Kidney epithelial cell (primary cell): ENCODE measurements at regions not wholly inside any gene's neighbourhood (a gene's known extent, or its start where the extent isn't known, plus 50 kb on each side); places are given as distances from the start of the nearest gene placed in this dataset.

Experiments
- DNase-seq: peaks from one replicate; pipeline ENCODE4 v3.0.0-alpha.2; 2010; ENCODE audit warnings: low read depth
- H3K27me3 ChIP-seq: 2 replicates; pipeline ENCODE4 v1.6.0; 2011; ENCODE audit warnings: low read length; ENCODE audit not compliant: control insufficient read depth, insufficient read depth
- H3K36me3 ChIP-seq: 2 replicates; pipeline ENCODE4 v1.5.1; 2011; ENCODE audit warnings: low read length; ENCODE audit not compliant: control insufficient read depth, insufficient read depth
- H3K4me3 ChIP-seq: 2 replicates; pipeline ENCODE4 v1.5.1; 2011; ENCODE audit warnings: low read depth, mild to moderate bottlenecking, control low read depth, low read length
- CTCF ChIP-seq: IDR thresholded peaks from 2 replicates; pipeline ENCODE4 v1.5.1; 2011; ENCODE audit warnings: mild to moderate bottlenecking, moderate library complexity, low read length, control low read depth, inconsistent platforms; ENCODE audit not compliant: insufficient read depth, poor library complexity, severe bottlenecking

- DNase-seq: no peak
- no peak for TF ChIP-seq CTCF
- no peaks in the 10 kb centered on the region for H3K27me3 ChIP-seq
- H3K36me3 ChIP-seq: no peaks in the 10 kb centered on the region
- H3K4me3 ChIP-seq: no peak overlapping the region
Observed at GRCh38 chr10:26642896-26643653, 54.4 kb upstream of the PDSS1 start.

GRCh38 chr10:26647602-26648244 is 49.8 kb upstream of the PDSS1 start:
- Histone ChIP-seq H3K4me3 (no peak overlapping the region), H3K36me3 (no peaks in the 10 kb centered on the region), H3K27me3 (no peaks in the 10 kb centered on the region)
- TF ChIP-seq CTCF: no peak
- DNase-seq: no peak
